Right lobe of liver (tissue), 6 donors: ENCODE measurements at regions not wholly inside any gene's neighbourhood (a gene's known extent, or its start where the extent isn't known, plus 50 kb on each side); places are given as distances from the start of the nearest gene placed in this dataset.
A peak's percentile ranks its signal among the peaks of the same experiment; 100 is the strongest.

Source experiments
- ATAC-seq, 4 donors: fragments of 200-7000 bp; cut with Tn5 transposase; one replicate each; pipeline ENCODE4 v1.9.1; 2020; ENCODE audit warnings: mild to moderate bottlenecking in 4 of 4, moderate library complexity in 4 of 4
- DNase-seq, 3 donors: peaks; one replicate each; pipeline ENCODE4 v3.0.0-alpha.2; 2020
- H3K27ac ChIP-seq, 3 donors: fragments of 200-600 bp; one replicate each; pipeline ENCODE4 v1.8.0; 2022
- H3K27me3 ChIP-seq, 2 donors: fragments of 200-600 bp; one replicate each; pipeline ENCODE4 v1.8.0; 2022
- H3K36me3 ChIP-seq, 4 donors: fragments of 200-600 bp; sonication (generic) in 1 of 4; one replicate each; pipeline versions ENCODE4 v1.5.1 to v1.8.0; 2017 to 2022; ENCODE audit warnings: control low read depth in 1 of 4
- H3K4me1 ChIP-seq, 4 donors: fragments of 200-600 bp; sonication (generic) in 1 of 4; one replicate each; pipeline versions ENCODE4 v1.5.1 to v1.8.0; 2017 to 2022; ENCODE audit warnings: control low read depth in 1 of 4
- H3K4me3 ChIP-seq, 3 donors: fragments of 200-600 bp; one replicate each; pipeline ENCODE4 v1.8.0; 2022
- H3K9me3 ChIP-seq, 4 donors: fragments of 200-600 bp; sonication (generic) in 1 of 4; one replicate each; pipeline versions ENCODE4 v1.5.1 to v1.8.0; 2017 to 2022; ENCODE audit warnings: control low read depth in 1 of 4
- CTCF ChIP-seq, 4 donors: fragments of 200-600 bp in 3 of 4; fragments of 450-650 bp in 1 of 4; IDR thresholded peaks; one replicate each; pipeline versions ENCODE4 v1.5.1 to v1.8.0; 2016 to 2022; ENCODE audit warnings: antibody characterized with exemption in 4 of 4, mild to moderate bottlenecking in 2 of 4
- POLR2A ChIP-seq: fragments of 450-650 bp; IDR thresholded peaks from one replicate; pipeline ENCODE4 v1.6.1; 2017; ENCODE audit warnings: antibody characterized with exemption, mild to moderate bottlenecking
- whole genome bisulfite sequencing: methylation state at CpG from one replicate; pipeline ENCODE4 v1.1.6; 2018; ENCODE audit warnings: low coverage, low lambda C conversion rate; ENCODE audit not compliant: insufficient coverage; ENCODE audit errors: missing lambda C conversion rate; 5-methylcytosine and 5-hydroxymethylcytosine counted together
- intact Hi-C, 2 donors: fragments of 100-400 bp; cut with DNase I; formaldehyde crosslinking; loops; one replicate each; pipeline versions ENCODE4 v1.11.2 to v1.14.1; 2022
- donor health status: DM: no; HTN: yes; CAD: no.
- donor health status: DM: no; HTN: no; CAD: no.
- donor health status: DM: no; HTN: no; CAD: no.
- donor health status: DM: no; HTN: yes; CAD: no.
- donor health status: DM: no; HTN: yes; CAD: no.

DNA sequence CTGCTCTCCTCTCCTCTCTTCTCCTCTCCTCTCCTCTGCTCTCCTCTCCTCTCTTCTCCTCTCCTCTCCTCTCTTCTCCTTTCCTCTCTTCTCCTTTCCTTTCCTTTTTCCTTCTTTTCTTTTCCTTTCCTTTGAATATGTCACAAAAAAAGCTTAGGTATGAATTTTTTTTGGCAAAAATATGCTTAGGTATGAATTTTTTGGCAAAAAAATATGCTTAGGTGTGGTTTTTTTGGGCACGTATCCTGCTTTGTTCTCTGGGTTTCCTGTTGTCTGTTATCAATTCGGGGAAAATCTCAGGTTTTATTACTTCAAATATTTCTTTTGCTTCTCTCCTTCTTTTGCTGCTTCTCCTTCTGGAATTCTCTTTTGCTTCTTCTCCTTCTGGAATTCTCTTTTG, 155.5 kb upstream of the PMEPA1 start:
- no peak for TF ChIP-seq CTCF (IDR thresholded peaks at IDR 0.05)
- TF ChIP-seq POLR2A = no peak
- DNase-seq (no peak), ATAC-seq (no peak)
- WGBS = 35% methylated on average over 2 of the region's 2 CpGs
- Histone ChIP-seq H3K9me3 (no peaks in the 10 kb centered on the region), H3K4me3 (no peak overlapping the region), H3K27me3 (no peaks in the 10 kb centered on the region), H3K4me1 (no peaks in the 10 kb centered on the region), H3K36me3 (no peaks in the 10 kb centered on the region), H3K27ac (no peak overlapping the region)
- intact Hi-C loops = no loop called here

DNA sequence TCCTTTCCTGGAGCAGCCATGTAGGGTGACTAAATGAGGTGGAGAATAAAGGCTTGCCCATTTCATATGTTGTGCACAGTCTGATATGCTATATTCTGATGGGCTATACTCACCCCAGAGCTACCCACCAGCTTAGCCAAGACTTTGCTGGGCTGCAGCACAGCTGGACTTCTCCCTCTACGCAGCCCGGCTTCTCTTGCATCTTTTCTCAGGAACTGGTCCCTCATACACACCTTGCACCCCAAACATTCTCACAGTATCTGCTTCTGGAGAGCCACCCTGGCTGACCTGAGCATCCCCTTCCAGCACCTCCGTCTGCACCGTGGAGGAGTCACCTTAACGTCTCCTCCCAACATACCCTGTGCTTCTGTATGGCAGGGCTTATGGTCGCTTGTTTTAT, 150.8 kb upstream of the PMEPA1 start:
- ATAC-seq (no peak), DNase-seq (peak in 1 of 3 donors; percentile 21)
- Histone ChIP-seq H3K27me3 (no peaks in the 10 kb centered on the region), H3K9me3 (no peaks in the 10 kb centered on the region), H3K4me1 (no peaks in the 10 kb centered on the region), H3K36me3 (no peaks in the 10 kb centered on the region), H3K27ac (no peak overlapping the region), H3K4me3 (no peak overlapping the region)
- TF ChIP-seq CTCF (IDR thresholded peaks at IDR 0.05) (no peak), POLR2A (no peak)
- 63% methylated on average over 6 of the region's 6 CpGs for WGBS
- intact Hi-C loops = no loop called here

DNA sequence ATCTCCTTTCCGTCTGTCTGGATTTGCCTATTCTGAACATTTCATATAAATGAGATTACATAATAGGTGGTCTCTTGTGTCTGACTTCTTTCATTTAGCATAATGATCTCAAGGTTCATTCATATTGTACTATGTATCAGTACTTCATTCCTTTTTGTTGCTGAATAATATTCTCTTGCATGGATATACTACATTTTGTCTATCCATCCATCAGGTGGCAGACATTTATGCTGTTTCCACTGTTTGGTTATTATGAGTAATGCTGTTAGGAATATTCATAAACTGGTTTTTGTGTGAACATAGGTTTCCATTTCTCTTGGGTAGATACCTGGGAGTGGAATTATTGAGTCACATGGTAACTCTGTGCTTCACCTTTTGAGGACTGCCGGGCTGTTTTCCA, 148.2 kb upstream of the PMEPA1 start:
- H3K4me1 ChIP-seq = no peaks in the 10 kb centered on the region
- 62% methylated on average over 2 of the region's 2 CpGs for whole genome bisulfite sequencing
- peaks cover 0 to 4% of the 10 kb centered on the region in 2 donors for H3K27me3 ChIP-seq
- no peaks in the 10 kb centered on the region for H3K9me3 ChIP-seq
- TF ChIP-seq CTCF (IDR thresholded peaks at IDR 0.05) (no peak), POLR2A (no peak)
- intact Hi-C loops = no loop called here
- no peak overlapping the region for H3K27ac ChIP-seq
- ATAC-seq = no peak
- H3K4me3 ChIP-seq = no peak overlapping the region
- no peaks in the 10 kb centered on the region for H3K36me3 ChIP-seq
- DNase-seq = no peak

DNA sequence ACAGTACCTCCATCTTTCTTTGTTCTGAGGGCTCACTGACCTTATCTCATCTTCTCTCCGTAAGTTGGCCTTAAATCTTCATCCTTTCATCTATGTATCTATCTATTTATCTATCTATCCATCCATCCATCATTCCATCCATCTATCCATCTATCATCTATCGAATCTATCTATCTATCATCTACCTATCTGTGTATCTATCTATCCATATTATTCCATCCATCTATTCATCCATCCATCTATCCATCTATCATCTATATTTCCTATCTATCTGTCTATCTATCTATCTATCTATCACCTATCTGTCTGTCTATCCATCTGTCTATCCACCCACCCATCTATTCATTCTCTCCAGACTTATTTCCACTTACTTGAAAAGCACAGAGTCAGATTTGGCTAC, 147.3 kb upstream of the PMEPA1 start:
- Histone ChIP-seq H3K27ac (no peak overlapping the region), H3K27me3 (peaks cover 0 to 4% of the 10 kb centered on the region in 2 donors), H3K4me1 (no peaks in the 10 kb centered on the region), H3K9me3 (no peaks in the 10 kb centered on the region), H3K36me3 (no peaks in the 10 kb centered on the region), H3K4me3 (no peak overlapping the region)
- 67% methylated on average over 2 of the region's 2 CpGs for WGBS
- no peak for ATAC-seq
- intact Hi-C loops = no loop called here
- TF ChIP-seq CTCF (IDR thresholded peaks at IDR 0.05) = no peak
- no peak for TF ChIP-seq POLR2A
- no peak for DNase-seq

DNA sequence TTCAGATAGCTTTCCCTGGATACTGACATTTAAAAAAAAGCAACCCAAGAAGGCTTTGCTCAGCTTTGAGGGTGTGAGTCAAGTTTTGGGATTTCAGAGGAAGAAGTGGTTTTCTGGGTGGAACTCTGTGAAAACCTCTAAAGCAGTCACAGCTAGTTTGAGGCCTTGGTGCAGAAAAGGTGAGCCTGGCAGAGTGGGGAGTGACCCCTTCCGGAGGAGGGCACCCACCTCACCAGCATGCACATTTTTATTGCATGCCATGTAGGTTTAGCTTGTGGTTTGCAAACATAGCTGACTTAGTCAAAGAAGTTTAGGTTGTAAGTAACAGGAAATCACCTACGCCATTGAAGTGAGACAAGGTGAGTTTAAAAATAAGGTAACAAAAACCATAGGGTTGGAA, 146.8 kb upstream of the PMEPA1 start:
- no peak for ATAC-seq

More for the DNA sequence above, 146.8 kb upstream of the PMEPA1 start:
- intact Hi-C loops = no loop called here
- no peaks in the 10 kb centered on the region for H3K36me3 ChIP-seq
- H3K9me3 ChIP-seq = no peaks in the 10 kb centered on the region
- H3K4me3 ChIP-seq = no peak overlapping the region
- no peak for TF ChIP-seq POLR2A
- TF ChIP-seq CTCF (IDR thresholded peaks at IDR 0.05) = no peak
- no peak overlapping the region for H3K27ac ChIP-seq
- H3K27me3 ChIP-seq = peaks cover 0 to 4% of the 10 kb centered on the region in 2 donors
- no peak for DNase-seq
- no peaks in the 10 kb centered on the region for H3K4me1 ChIP-seq
- 67% methylated on average over 2 of the region's 2 CpGs for WGBS
